ENCODE measurements at regions not wholly inside any gene's neighbourhood (a gene's known extent, or its start where the extent isn't known, plus 50 kb on each side); places are given as distances from the start of the nearest gene placed in this dataset.
A peak's percentile ranks its signal among the peaks of the same experiment; 100 is the strongest.

- no peaks in the 10 kb centered on the region for H3K36me3 Mint-ChIP-seq (ENCODE audit: low read depth)
- no peaks in the 10 kb centered on the region for H3K9me3 Mint-ChIP-seq
- H3K27ac Mint-ChIP-seq = no peak overlapping the region
- DNase-seq = no peak
- no peaks in the 10 kb centered on the region for H3K4me1 Mint-ChIP-seq
- H3K4me3 Mint-ChIP-seq = no peak overlapping the region
- no peak for TF ChIP-seq CTCF (IDR thresholded peaks at IDR 0.05)
- no peaks in the 10 kb centered on the region for H3K27me3 Mint-ChIP-seq (ENCODE audit: low read depth, poor library complexity)
These were observed 1793.2 kb downstream of the NCAM2 start for GRCh38 chr21:22791376-22791775.

GRCh38 chr21:22791986-22792560, 1793.9 kb downstream of the NCAM2 start:
- Mint-ChIP-seq H3K4me1 (no peaks in the 10 kb centered on the region), H3K27ac (no peak overlapping the region), H3K27me3 (ENCODE audit: low read depth, poor library complexity) (no peaks in the 10 kb centered on the region), H3K4me3 (no peak overlapping the region), H3K36me3 (ENCODE audit: low read depth) (no peaks in the 10 kb centered on the region), H3K9me3 (no peaks in the 10 kb centered on the region)
- TF ChIP-seq CTCF (IDR thresholded peaks at IDR 0.05) = peak; percentile 82
- peak; percentile 28 for DNase-seq

- TF ChIP-seq CTCF (IDR thresholded peaks at IDR 0.05) = no peak
- no peaks in the 10 kb centered on the region for H3K9me3 Mint-ChIP-seq
- no peak for DNase-seq
- no peaks in the 10 kb centered on the region for H3K4me1 Mint-ChIP-seq
- H3K27me3 Mint-ChIP-seq (ENCODE audit: low read depth, poor library complexity) = no peaks in the 10 kb centered on the region
- no peak overlapping the region for H3K27ac Mint-ChIP-seq
- no peak overlapping the region for H3K4me3 Mint-ChIP-seq
- no peaks in the 10 kb centered on the region for H3K36me3 Mint-ChIP-seq (ENCODE audit: low read depth)
These were observed 1796.9 kb downstream of the NCAM2 start for GRCh38 chr21:22795091-22795490.

- TF ChIP-seq CTCF (IDR thresholded peaks at IDR 0.05) = no peak
- H3K4me1 Mint-ChIP-seq = no peaks in the 10 kb centered on the region
- H3K9me3 Mint-ChIP-seq = no peaks in the 10 kb centered on the region
- no peaks in the 10 kb centered on the region for H3K36me3 Mint-ChIP-seq (ENCODE audit: low read depth)
- H3K27ac Mint-ChIP-seq = no peak overlapping the region
- no peak overlapping the region for H3K4me3 Mint-ChIP-seq
- no peak for DNase-seq
- no peaks in the 10 kb centered on the region for H3K27me3 Mint-ChIP-seq (ENCODE audit: low read depth, poor library complexity)
These were observed 1797.4 kb downstream of the NCAM2 start for GRCh38 chr21:22795644-22796043.

GRCh38 chr21:22796147-22796546, 1797.9 kb downstream of the NCAM2 start:
- Mint-ChIP-seq H3K27ac (no peak overlapping the region), H3K4me3 (no peak overlapping the region), H3K4me1 (no peaks in the 10 kb centered on the region), H3K9me3 (no peaks in the 10 kb centered on the region), H3K36me3 (ENCODE audit: low read depth) (no peaks in the 10 kb centered on the region), H3K27me3 (ENCODE audit: low read depth, poor library complexity) (no peaks in the 10 kb centered on the region)
- DNase-seq = no peak
- TF ChIP-seq CTCF (IDR thresholded peaks at IDR 0.05) = no peak

GRCh38 chr21:22804151-22804550, 1805.9 kb downstream of the NCAM2 start:
- Mint-ChIP-seq H3K4me1 (peaks cover 8% of the 10 kb centered on the region), H3K9me3 (no peaks in the 10 kb centered on the region), H3K27ac (no peak overlapping the region), H3K27me3 (ENCODE audit: low read depth, poor library complexity) (no peaks in the 10 kb centered on the region), H3K4me3 (no peak overlapping the region), H3K36me3 (ENCODE audit: low read depth) (no peaks in the 10 kb centered on the region)
- no peak for DNase-seq
- no peak for TF ChIP-seq CTCF (IDR thresholded peaks at IDR 0.05)

Data from nephron progenitor cell (in vitro differentiated cells).